Natural killer cell treated with Interleukin-12 subunit alpha and Interleukin-12 subunit beta and Interleukin-15 and Interleukin-18, amount 100 ng/mL, for 72 hours (primary cell): ENCODE measurements at regions not wholly inside any gene's neighbourhood (a gene's known extent, or its start where the extent isn't known, plus 50 kb on each side); places are given as distances from the start of the nearest gene placed in this dataset.

ENCODE experiments used
- ATAC-seq, 2 donors: fragments of 150-1000 bp; cut with Tn5 transposase in 1 of 2; sonication (Bioruptor Pico), chemical (Tn5 transposase) in 1 of 2; 2 replicates each; pipeline ENCODE4 v1.10.0; 2021
- DNase-seq: peaks from one replicate; pipeline ENCODE4 v3.0.0; 2022; ENCODE audit warnings: low spot score
- H3K27ac Mint-ChIP-seq, 2 donors: 1 replicate in 1 of 2; 2 replicates in 1 of 2; pipeline ENCODE4 v1.8.0; 2022; ENCODE audit warnings: mixed read lengths in 2 of 2, mild to moderate bottlenecking in 1 of 2, moderate library complexity in 1 of 2
- H3K27me3 Mint-ChIP-seq, 2 donors: 1 replicate in 1 of 2; 2 replicates in 1 of 2; pipeline ENCODE4 v1.8.0; 2022; ENCODE audit warnings: mixed read lengths in 2 of 2
- H3K36me3 Mint-ChIP-seq: one replicate; pipeline ENCODE4 v1.8.0; 2022; ENCODE audit warnings: mixed read lengths
- H3K4me1 Mint-ChIP-seq, 2 donors: 1 replicate in 1 of 2; 2 replicates in 1 of 2; pipeline ENCODE4 v1.8.0; 2022; ENCODE audit warnings: low read depth in 2 of 2, mixed read lengths in 2 of 2, mild to moderate bottlenecking in 1 of 2
- H3K4me3 Mint-ChIP-seq: one replicate; pipeline ENCODE4 v1.8.0; 2022; ENCODE audit warnings: mixed read lengths
- H3K9me3 Mint-ChIP-seq: 2 replicates; pipeline ENCODE4 v1.8.0; 2022; ENCODE audit warnings: mixed read lengths

- H3K27ac Mint-ChIP-seq = no peak overlapping the region
- DNase-seq (no peak), ATAC-seq (no peak)
- H3K27me3 Mint-ChIP-seq = peaks cover 8 to 20% of the 10 kb centered on the region in 2 donors
- H3K36me3 Mint-ChIP-seq = no peaks in the 10 kb centered on the region
- H3K4me1 Mint-ChIP-seq = no peaks in the 10 kb centered on the region
- H3K4me3 Mint-ChIP-seq = no peak overlapping the region
- H3K9me3 Mint-ChIP-seq = no peaks in the 10 kb centered on the region
Observed at GRCh38 chr18:2108591-2108990, 462.7 kb downstream of the METTL4 start.

GRCh38 chr18:2111456-2111855 lies 459.8 kb downstream of the METTL4 start:
- H3K36me3 Mint-ChIP-seq = no peaks in the 10 kb centered on the region
- H3K27me3 Mint-ChIP-seq = peaks cover 16 to 35% of the 10 kb centered on the region in 2 donors
- H3K9me3 Mint-ChIP-seq = no peaks in the 10 kb centered on the region
- H3K4me3 Mint-ChIP-seq = no peak overlapping the region
- no peaks in the 10 kb centered on the region for H3K4me1 Mint-ChIP-seq
- ATAC-seq (no peak), DNase-seq (no peak)
- H3K27ac Mint-ChIP-seq = no peak overlapping the region

GRCh38 chr18:2112435-2113045 lies 458.8 kb downstream of the METTL4 start:
- peaks cover 16 to 35% of the 10 kb centered on the region in 2 donors for H3K27me3 Mint-ChIP-seq
- H3K4me3 Mint-ChIP-seq = no peak overlapping the region
- no peak for ATAC-seq
- no peak overlapping the region for H3K27ac Mint-ChIP-seq
- DNase-seq = no peak
- no peaks in the 10 kb centered on the region for H3K9me3 Mint-ChIP-seq
- H3K4me1 Mint-ChIP-seq = no peaks in the 10 kb centered on the region
- H3K36me3 Mint-ChIP-seq = no peaks in the 10 kb centered on the region

- no peak for ATAC-seq
- Mint-ChIP-seq H3K4me3 (no peak overlapping the region), H3K27me3 (peaks cover 16 to 43% of the 10 kb centered on the region in 2 donors), H3K4me1 (no peaks in the 10 kb centered on the region), H3K36me3 (no peaks in the 10 kb centered on the region), H3K27ac (no peak overlapping the region), H3K9me3 (no peaks in the 10 kb centered on the region)
- no peak for DNase-seq
Observed at GRCh38 chr18:2114289-2114688, 457.0 kb downstream of the METTL4 start.

- Mint-ChIP-seq H3K27me3 (peaks cover 16 to 43% of the 10 kb centered on the region in 2 donors), H3K4me1 (no peaks in the 10 kb centered on the region), H3K36me3 (no peaks in the 10 kb centered on the region), H3K9me3 (no peaks in the 10 kb centered on the region), H3K4me3 (no peak overlapping the region), H3K27ac (no peak overlapping the region)
- no peak for DNase-seq
- ATAC-seq = no peak
Observed at GRCh38 chr18:2114765-2115164, 456.5 kb downstream of the METTL4 start.

GRCh38 chr18:2121224-2121623 lies 450.1 kb downstream of the METTL4 start:
- no peak overlapping the region for H3K4me3 Mint-ChIP-seq
- peaks cover 0 to 8% of the 10 kb centered on the region in 2 donors for H3K27me3 Mint-ChIP-seq
- ATAC-seq (no peak), DNase-seq (no peak)
- H3K36me3 Mint-ChIP-seq = no peaks in the 10 kb centered on the region
- no peaks in the 10 kb centered on the region for H3K9me3 Mint-ChIP-seq
- no peak overlapping the region for H3K27ac Mint-ChIP-seq
- H3K4me1 Mint-ChIP-seq = no peaks in the 10 kb centered on the region

- H3K4me3 Mint-ChIP-seq = no peak overlapping the region
- no peaks in the 10 kb centered on the region for H3K36me3 Mint-ChIP-seq
- H3K9me3 Mint-ChIP-seq = peaks cover 3% of the 10 kb centered on the region
- H3K4me1 Mint-ChIP-seq = no peaks in the 10 kb centered on the region
- DNase-seq = no peak
- H3K27ac Mint-ChIP-seq = no peak overlapping the region
- peaks cover 7 to 8% of the 10 kb centered on the region in 2 donors for H3K27me3 Mint-ChIP-seq
- ATAC-seq = no peak
Observed at GRCh38 chr18:2123077-2123476, 448.2 kb downstream of the METTL4 start.

- no peak for DNase-seq
- H3K36me3 Mint-ChIP-seq = no peaks in the 10 kb centered on the region
- no peak overlapping the region for H3K27ac Mint-ChIP-seq
- H3K9me3 Mint-ChIP-seq = no peaks in the 10 kb centered on the region
- H3K27me3 Mint-ChIP-seq = peaks cover 0 to 10% of the 10 kb centered on the region in 2 donors
- H3K4me1 Mint-ChIP-seq = no peaks in the 10 kb centered on the region
- no peak for ATAC-seq
- no peak overlapping the region for H3K4me3 Mint-ChIP-seq
Observed at GRCh38 chr18:2134364-2134763, 436.9 kb downstream of the METTL4 start.

GRCh38 chr18:2135309-2135708 lies 436.0 kb downstream of the METTL4 start:
- no peaks in the 10 kb centered on the region for H3K4me1 Mint-ChIP-seq
- H3K27ac Mint-ChIP-seq = no peak overlapping the region
- no peaks in the 10 kb centered on the region for H3K36me3 Mint-ChIP-seq
- ATAC-seq = no peak
- no peak for DNase-seq
- H3K27me3 Mint-ChIP-seq = peaks cover 0 to 7% of the 10 kb centered on the region in 2 donors
- no peak overlapping the region for H3K4me3 Mint-ChIP-seq
- H3K9me3 Mint-ChIP-seq = no peaks in the 10 kb centered on the region

GRCh38 chr18:2138552-2138951 lies 432.8 kb downstream of the METTL4 start:
- no peak overlapping the region for H3K27ac Mint-ChIP-seq
- no peak for DNase-seq
- H3K9me3 Mint-ChIP-seq = peaks cover 3% of the 10 kb centered on the region
- H3K36me3 Mint-ChIP-seq = no peaks in the 10 kb centered on the region
- ATAC-seq = no peak
- peaks cover 0 to 9% of the 10 kb centered on the region in 2 donors for H3K27me3 Mint-ChIP-seq
- H3K4me3 Mint-ChIP-seq = no peak overlapping the region
- H3K4me1 Mint-ChIP-seq = no peaks in the 10 kb centered on the region

- DNase-seq (no peak), ATAC-seq (no peak)
- no peaks in the 10 kb centered on the region for H3K4me1 Mint-ChIP-seq
- H3K4me3 Mint-ChIP-seq = no peak overlapping the region
- H3K27me3 Mint-ChIP-seq = peaks cover 0 to 9% of the 10 kb centered on the region in 2 donors
- peaks cover 3% of the 10 kb centered on the region for H3K9me3 Mint-ChIP-seq
- H3K27ac Mint-ChIP-seq = no peak overlapping the region
- no peaks in the 10 kb centered on the region for H3K36me3 Mint-ChIP-seq
Observed at GRCh38 chr18:2139691-2140090, 431.6 kb downstream of the METTL4 start.

- no peak for ATAC-seq
- no peak for DNase-seq
- Mint-ChIP-seq H3K4me3 (no peak overlapping the region), H3K27ac (no peak overlapping the region), H3K27me3 (peaks cover 0 to 2% of the 10 kb centered on the region in 2 donors), H3K4me1 (no peaks in the 10 kb centered on the region), H3K36me3 (no peaks in the 10 kb centered on the region), H3K9me3 (peaks cover 3% of the 10 kb centered on the region)
Observed at GRCh38 chr18:2143636-2144035, 427.7 kb downstream of the METTL4 start.

GRCh38 chr18:2144811-2145210 lies 426.5 kb downstream of the METTL4 start:
- H3K4me1 Mint-ChIP-seq = no peaks in the 10 kb centered on the region
- DNase-seq = no peak
- peaks cover 0 to 2% of the 10 kb centered on the region in 2 donors for H3K27me3 Mint-ChIP-seq
- no peak for ATAC-seq
- no peak overlapping the region for H3K4me3 Mint-ChIP-seq
- peaks cover 3% of the 10 kb centered on the region for H3K9me3 Mint-ChIP-seq
- H3K36me3 Mint-ChIP-seq = no peaks in the 10 kb centered on the region
- no peak overlapping the region for H3K27ac Mint-ChIP-seq

GRCh38 chr18:2146092-2146491 lies 425.2 kb downstream of the METTL4 start:
- no peak overlapping the region for H3K4me3 Mint-ChIP-seq
- H3K9me3 Mint-ChIP-seq = peaks cover 3% of the 10 kb centered on the region
- no peaks in the 10 kb centered on the region for H3K36me3 Mint-ChIP-seq
- no peaks in the 10 kb centered on the region for H3K4me1 Mint-ChIP-seq
- no peak overlapping the region for H3K27ac Mint-ChIP-seq
- DNase-seq (no peak), ATAC-seq (no peak)
- peaks cover 0 to 2% of the 10 kb centered on the region in 2 donors for H3K27me3 Mint-ChIP-seq

GRCh38 chr18:2146754-2147153 lies 424.6 kb downstream of the METTL4 start:
- Mint-ChIP-seq H3K27ac (no peak overlapping the region), H3K9me3 (no peaks in the 10 kb centered on the region), H3K4me1 (no peaks in the 10 kb centered on the region), H3K36me3 (no peaks in the 10 kb centered on the region), H3K27me3 (peaks cover 0 to 2% of the 10 kb centered on the region in 2 donors), H3K4me3 (no peak overlapping the region)
- no peak for ATAC-seq
- no peak for DNase-seq
